HEK293 (cell line): ENCODE measurements at regions not wholly inside any gene's neighbourhood (a gene's known extent, or its start where the extent isn't known, plus 50 kb on each side); places are given as distances from the start of the nearest gene placed in this dataset.

Experiments
- CTCF ChIA-PET: fragments of 350-600 bp; formaldehyde crosslinking; extraction: SDS; loops from one replicate; lab custom pipeline; 2021; ENCODE audit warnings: antibody characterized with exemption; lab: Yijun Ruan, JAX
- POLR2A ChIA-PET: fragments of 300-600 bp; formaldehyde crosslinking; extraction: SDS; loops from one replicate; lab custom pipeline; 2020; ENCODE audit warnings: antibody characterized with exemption, inconsistent platforms; lab: Yijun Ruan, JAX
- H3K27ac ChIP-seq: fragments of 200-500 bp; sonication (Bioruptor generic); 2 replicates; pipeline ENCODE4 v1.5.1; 2014; ENCODE audit warnings: low read depth, low read length, control low read depth, inconsistent platforms; ENCODE audit errors: extremely low read depth
- H3K36me3 ChIP-seq, 2 experiments: fragments of 200-500 bp in 1 of 2; sonication (Bioruptor generic) in 1 of 2; 1 replicate in 1 of 2; 2 replicates in 1 of 2; pipeline ENCODE4 v1.5.1; 2014 to 2017; ENCODE audit warnings: inconsistent platforms in 2 of 2, low read length in 2 of 2; ENCODE audit not compliant: control insufficient read depth in 2 of 2, insufficient read depth in 1 of 2
- H3K4me1 ChIP-seq: fragments of 200-500 bp; sonication (Bioruptor generic); 2 replicates; pipeline ENCODE4 v1.5.1; 2014; ENCODE audit warnings: mild to moderate bottlenecking, low read length, inconsistent platforms; ENCODE audit not compliant: control insufficient read depth, insufficient read depth
- H3K4me3 ChIP-seq: 2 replicates; pipeline ENCODE4 v1.5.1; 2011; ENCODE audit warnings: low read depth, mild to moderate bottlenecking, control low read depth, low read length, moderate library complexity
- H3K9me3 ChIP-seq: fragments of 200-500 bp; sonication (Bioruptor generic); 2 replicates; pipeline ENCODE4 v1.5.1; 2014; ENCODE audit warnings: low read depth, low read length, inconsistent platforms; ENCODE audit not compliant: control insufficient read depth, insufficient read depth
- EGR2 ChIP-seq: fragments of 450-650 bp; formaldehyde crosslinking; IDR thresholded peaks from 2 replicates; pipeline ENCODE4 v1.5.1; 2016; ENCODE audit warnings: low read depth, missing biosample characterization, missing genetic modification characterization
- FEZF1 ChIP-seq: fragments of 450-650 bp; formaldehyde crosslinking; IDR thresholded peaks from 2 replicates; pipeline ENCODE4 v1.5.1; 2016; ENCODE audit warnings: missing biosample characterization, missing genetic modification characterization
- HOXC10 ChIP-seq: sonication (generic); formaldehyde crosslinking; IDR thresholded peaks from 2 replicates; pipeline ENCODE4 v1.8.1; 2023; ENCODE audit warnings: mild to moderate bottlenecking, missing genetic modification reagents
- KLF1 ChIP-seq: fragments of 450-650 bp; formaldehyde crosslinking; IDR thresholded peaks from 2 replicates; pipeline ENCODE4 v1.5.1; 2016; ENCODE audit warnings: missing biosample characterization, missing genetic modification characterization
- MEIS1 ChIP-seq: sonication (generic); formaldehyde crosslinking; IDR thresholded peaks from 2 replicates; pipeline ENCODE4 v1.8.1; 2022; ENCODE audit warnings: missing genetic modification reagents, mild to moderate bottlenecking, borderline replicate concordance
- SCRT2 ChIP-seq: fragments of 450-650 bp; formaldehyde crosslinking; IDR thresholded peaks from 2 replicates; pipeline ENCODE4 v1.5.1; 2016; ENCODE audit warnings: missing biosample characterization, missing genetic modification characterization
- SETDB1 ChIP-seq: IDR thresholded peaks from one replicate; pipeline ENCODE4 v1.6.1; 2017; ENCODE audit warnings: mild to moderate bottlenecking, low read length, moderate library complexity, mixed read lengths; ENCODE audit not compliant: insufficient read length
- TSHZ1 ChIP-seq: fragments of 450-650 bp; formaldehyde crosslinking; IDR thresholded peaks from 2 replicates; pipeline ENCODE4 v1.5.1; 2016; ENCODE audit warnings: missing biosample characterization, missing genetic modification characterization, borderline replicate concordance
- ZBTB1 ChIP-seq: fragments of 450-650 bp; formaldehyde crosslinking; IDR thresholded peaks from 2 replicates; pipeline ENCODE4 v1.5.1; 2016; ENCODE audit warnings: missing biosample characterization, missing genetic modification characterization
- ZBTB21 ChIP-seq: fragments of 450-650 bp; formaldehyde crosslinking; IDR thresholded peaks from 2 replicates; pipeline ENCODE4 v1.5.1; 2017; ENCODE audit warnings: missing biosample characterization, missing genetic modification characterization
- ZNF174 ChIP-seq: fragments of 450-650 bp; formaldehyde crosslinking; IDR thresholded peaks from 2 replicates; pipeline ENCODE4 v1.5.0; 2017; ENCODE audit warnings: missing biosample characterization, mild to moderate bottlenecking, missing genetic modification characterization
- ZNF214 ChIP-seq: fragments of 450-650 bp; formaldehyde crosslinking; IDR thresholded peaks from 2 replicates; pipeline ENCODE4 v1.5.1; 2017; ENCODE audit warnings: missing biosample characterization, mild to moderate bottlenecking, missing genetic modification characterization, borderline replicate concordance
- ZNF239 ChIP-seq: fragments of 450-650 bp; formaldehyde crosslinking; IDR thresholded peaks from 2 replicates; pipeline ENCODE4 v1.5.1; 2016; ENCODE audit warnings: missing biosample characterization, missing genetic modification characterization
- ZNF394 ChIP-seq: fragments of 450-650 bp; formaldehyde crosslinking; IDR thresholded peaks from 2 replicates; pipeline ENCODE4 v1.5.1; 2016; ENCODE audit warnings: missing biosample characterization, missing genetic modification characterization, mild to moderate bottlenecking, moderate library complexity, borderline replicate concordance
- ZNF48 ChIP-seq: fragments of 450-650 bp; formaldehyde crosslinking; IDR thresholded peaks from 2 replicates; pipeline ENCODE4 v1.5.1; 2016; ENCODE audit warnings: missing biosample characterization, missing genetic modification characterization
- ZNF530 ChIP-seq: fragments of 450-650 bp; formaldehyde crosslinking; IDR thresholded peaks from 2 replicates; pipeline ENCODE4 v1.5.1; 2016; ENCODE audit warnings: low read depth, missing biosample characterization, missing genetic modification characterization
- ZNF544 ChIP-seq: fragments of 450-650 bp; formaldehyde crosslinking; IDR thresholded peaks from 2 replicates; pipeline ENCODE4 v1.5.0; 2017; ENCODE audit warnings: missing biosample characterization, missing genetic modification characterization
- ZNF555 ChIP-seq: fragments of 450-650 bp; formaldehyde crosslinking; conservative IDR thresholded peaks from 2 replicates; pipeline ENCODE4 v1.5.1; 2017; ENCODE audit warnings: missing biosample characterization, mild to moderate bottlenecking, missing genetic modification characterization, inconsistent platforms
- ZNF580 ChIP-seq: fragments of 450-650 bp; formaldehyde crosslinking; IDR thresholded peaks from 2 replicates; pipeline ENCODE4 v1.5.1; 2016; ENCODE audit warnings: missing biosample characterization, missing genetic modification characterization
- ZNF610 ChIP-seq: fragments of 450-650 bp; formaldehyde crosslinking; IDR thresholded peaks from 2 replicates; pipeline ENCODE4 v1.5.1; 2016; ENCODE audit warnings: missing biosample characterization, missing genetic modification characterization, borderline replicate concordance
- ZNF621 ChIP-seq: fragments of 450-650 bp; formaldehyde crosslinking; IDR thresholded peaks from 2 replicates; pipeline ENCODE4 v1.5.1; 2017; ENCODE audit warnings: missing biosample characterization, missing genetic modification characterization
- ZNF658 ChIP-seq: fragments of 450-650 bp; formaldehyde crosslinking; IDR thresholded peaks from 2 replicates; pipeline ENCODE4; 2016; ENCODE audit warnings: missing biosample characterization, missing genetic modification characterization
- ZNF785 ChIP-seq: fragments of 450-650 bp; formaldehyde crosslinking; IDR thresholded peaks from 2 replicates; pipeline ENCODE4 v1.5.1; 2016; ENCODE audit warnings: missing biosample characterization, missing genetic modification characterization
- ZNF837 ChIP-seq: fragments of 450-650 bp; formaldehyde crosslinking; IDR thresholded peaks from 2 replicates; pipeline ENCODE4 v1.5.1; 2016; ENCODE audit warnings: missing biosample characterization, missing genetic modification characterization
- ZXDB ChIP-seq: fragments of 450-650 bp; formaldehyde crosslinking; IDR thresholded peaks from 2 replicates; pipeline ENCODE4 v1.5.1; 2016; ENCODE audit warnings: missing biosample characterization, missing genetic modification characterization

- no peaks in the 10 kb centered on the region for H3K36me3 ChIP-seq
- TF ChIP-seq ZNF239 (tag by site-specific recombination) (no peak), ZNF48 (tag by site-specific recombination) (no peak), ZBTB21 (tag by site-specific recombination) (no peak), KLF1 (no peak), ZNF621 (tag by site-specific recombination) (no peak), EGR2 (tag by site-specific recombination) (no peak), HOXC10 (CRISPR knock-in tag) (no peak), TSHZ1 (tag by site-specific recombination) (no peak), ZNF658 (tag by site-specific recombination) (no peak), SCRT2 (tag by site-specific recombination) (no peak), ZNF785 (tag by site-specific recombination) (no peak), ZBTB1 (tag by site-specific recombination) (no peak), ZNF610 (tag by site-specific recombination) (no peak), ZNF555 (tag by site-specific recombination) (no peak)
- H3K4me1 ChIP-seq: 0 out of 2 replicates have a peak, but pooled peaks cover 2% of the 10 kb centered on the region
- ChIA-PET CTCF (interaction anchor here (0.6 kb wide), 1 partner anchor 87 kb away, joined by 3 read pairs; no protein-coding TSS in a partner anchor), POLR2A (no interaction called here)
- H3K4me3 ChIP-seq: no peak overlapping the region
- H3K9me3 ChIP-seq: no peaks in the 10 kb centered on the region
- H3K27ac ChIP-seq: no peak overlapping the region
Measured at GRCh38 chr7:84700563-84701370, 486.1 kb downstream of the SEMA3D start.

- ChIA-PET POLR2A (no interaction called here), CTCF (no interaction called here)
- Histone ChIP-seq H3K36me3 (no peaks in the 10 kb centered on the region), H3K9me3 (no peaks in the 10 kb centered on the region), H3K4me1 (0 out of 2 replicates have a peak, but pooled peaks cover 2% of the 10 kb centered on the region), H3K4me3 (no peak overlapping the region), H3K27ac (no peak overlapping the region)
- TF ChIP-seq ZNF174 (tag by site-specific recombination) (no peak), ZXDB (no peak), SETDB1 (no peak), ZNF530 (tag by site-specific recombination) (no peak), ZNF394 (tag by site-specific recombination) (no peak), ZNF621 (tag by site-specific recombination) (no peak)
Measured at GRCh38 chr7:84697506-84697905, 489.4 kb downstream of the SEMA3D start.

GRCh38 chr7:84693483-84693882 is 493.4 kb downstream of the SEMA3D start:
- CTCF ChIA-PET: interaction anchor here (1.0 kb wide), 1 partner anchor 9 kb away, joined by 4 read pairs; no protein-coding TSS in a partner anchor
- POLR2A ChIA-PET: no interaction called here
- H3K27ac ChIP-seq: no peak overlapping the region

More at GRCh38 chr7:84693483-84693882, 493.4 kb downstream of the SEMA3D start:
- H3K9me3 ChIP-seq: no peaks in the 10 kb centered on the region
- H3K4me1 ChIP-seq: no peaks in the 10 kb centered on the region
- no peaks in the 10 kb centered on the region for H3K36me3 ChIP-seq
- no peak for TF ChIP-seq ZNF544
- no peak for TF ChIP-seq FEZF1 (tag by site-specific recombination)
- no peak for TF ChIP-seq ZNF837 (tag by site-specific recombination)
- no peak for TF ChIP-seq ZNF214
- TF ChIP-seq MEIS1 (CRISPR knock-in tag): no peak
- TF ChIP-seq ZNF580: no peak
- no peak overlapping the region for H3K4me3 ChIP-seq
